8988T (cell line): ENCODE measurements at regions not wholly inside any gene's neighbourhood (a gene's known extent, or its start where the extent isn't known, plus 50 kb on each side); places are given as distances from the start of the nearest gene placed in this dataset.
"Not testable (repeated sequence)": the region's sequence is repeated elsewhere in the genome, so short reads cannot be mapped to it uniquely, and the experiment has no call there.

ENCODE experiments used
- DNase-seq: peaks from one replicate; pipeline ENCODE4 v3.0.0; 2011

- no peak for DNase-seq
These were observed 145.8 kb downstream of the BARX1 start for GRCh38 chr9:93809204-93809940.

GRCh38 chr9:93808115-93809029 lies 146.8 kb downstream of the BARX1 start:
- no peak for DNase-seq

- no peak for DNase-seq
These were observed 147.7 kb downstream of the BARX1 start for GRCh38 chr9:93807166-93808074.

GRCh38 chr9:93801581-93802284 lies 153.4 kb downstream of the BARX1 start:
- DNase-seq: no peak

- DNase-seq: no peak
These were observed 154.0 kb downstream of the BARX1 start for GRCh38 chr9:93801120-93801519.

GRCh38 chr9:93792358-93792757 lies 162.8 kb downstream of the BARX1 start:
- no peak for DNase-seq

- DNase-seq: no peak
These were observed 169.0 kb downstream of the BARX1 start for GRCh38 chr9:93786204-93786603.

- no peak for DNase-seq
These were observed 178.3 kb downstream of the BARX1 start for GRCh38 chr9:93776873-93777272.

GRCh38 chr9:93776256-93776655 lies 178.9 kb downstream of the BARX1 start:
- DNase-seq: no peak

- DNase-seq: no peak
These were observed 180.6 kb downstream of the BARX1 start for GRCh38 chr9:93774331-93775102.

GRCh38 chr9:93771276-93771675 lies 183.9 kb downstream of the BARX1 start:
- no peak for DNase-seq

GRCh38 chr9:93761822-93762221 lies 185.4 kb downstream of the PHF2 start:
- no peak for DNase-seq

GRCh38 chr9:93750045-93750444 lies 173.7 kb downstream of the PHF2 start:
- no peak for DNase-seq

- not testable (repeated sequence) for DNase-seq
These were observed 172.4 kb downstream of the PHF2 start for GRCh38 chr9:93748827-93749226.

- no peak for DNase-seq
These were observed 155.6 kb downstream of the PHF2 start for GRCh38 chr9:93731963-93732362.

- DNase-seq: no peak
These were observed 154.3 kb downstream of the PHF2 start for GRCh38 chr9:93730648-93731047.

GRCh38 chr9:93730217-93730616 lies 153.8 kb downstream of the PHF2 start:
- no peak for DNase-seq
